GM21576 (cell line): ENCODE measurements at regions not wholly inside any gene's neighbourhood (a gene's known extent, or its start where the extent isn't known, plus 50 kb on each side); places are given as distances from the start of the nearest gene placed in this dataset.
"Not testable (repeated sequence)": the region's sequence is repeated elsewhere in the genome, so short reads cannot be mapped to it uniquely, and the experiment has no call there.

Experiments
- ATAC-seq: cut with Tn5 transposase; IDR thresholded peaks from one replicate; pipeline ENCODE4 v1.9.1; 2021; ENCODE audit warnings: mild to moderate bottlenecking, moderate library complexity; ENCODE audit not compliant: unreplicated experiment

GRCh38 chr7:66535414-66536329, 93.0 kb upstream of the KCTD7 start:
- no peak for ATAC-seq

- ATAC-seq = no peak
Measured at GRCh38 chr7:66537380-66537779, 91.3 kb upstream of the KCTD7 start.

GRCh38 chr7:66537876-66538275, 90.8 kb upstream of the KCTD7 start:
- ATAC-seq = no peak

- ATAC-seq = no peak
Measured at GRCh38 chr7:66539264-66539623, 89.4 kb upstream of the KCTD7 start.

GRCh38 chr7:66539902-66540375, 88.7 kb upstream of the KCTD7 start:
- no peak for ATAC-seq

GRCh38 chr7:66542049-66542448, 86.6 kb upstream of the KCTD7 start:
- no peak for ATAC-seq

GRCh38 chr7:66542528-66543269, 86.0 kb upstream of the KCTD7 start:
- ATAC-seq = no peak

- no peak for ATAC-seq
Measured at GRCh38 chr7:66549466-66549865, 79.2 kb upstream of the KCTD7 start.

GRCh38 chr7:66553001-66553400, 75.7 kb upstream of the KCTD7 start:
- no peak for ATAC-seq

- not testable (repeated sequence) for ATAC-seq
Measured at GRCh38 chr7:66553675-66554074, 75.0 kb upstream of the KCTD7 start.

GRCh38 chr7:66554291-66554690, 74.4 kb upstream of the KCTD7 start:
- not testable (repeated sequence) for ATAC-seq

GRCh38 chr7:66554842-66555430, 73.7 kb upstream of the KCTD7 start:
- not testable (repeated sequence) for ATAC-seq

GRCh38 chr7:66556177-66556548, 72.5 kb upstream of the KCTD7 start:
- ATAC-seq = no peak

- no peak for ATAC-seq
Measured at GRCh38 chr7:66556549-66557213, 72.0 kb upstream of the KCTD7 start.

GRCh38 chr7:66557214-66558200, 71.2 kb upstream of the KCTD7 start:
- peak; percentile 49 for ATAC-seq

- ATAC-seq = no peak
Measured at GRCh38 chr7:66558201-66558641, 70.5 kb upstream of the KCTD7 start.

GRCh38 chr7:66558660-66559465, 69.8 kb upstream of the KCTD7 start:
- ATAC-seq = no peak

GRCh38 chr7:66564045-66564444, 64.6 kb upstream of the KCTD7 start:
- no peak for ATAC-seq

GRCh38 chr7:66570179-66570578, 58.5 kb upstream of the KCTD7 start:
- not testable (repeated sequence) for ATAC-seq
